Activated CD4-positive, alpha-beta T cell treated with anti-CD3 and anti-CD28 coated beads, Interleukin-2, amount 50 U/mL, for 24 hours (primary cell): ENCODE measurements at regions not wholly inside any gene's neighbourhood (a gene's known extent, or its start where the extent isn't known, plus 50 kb on each side); places are given as distances from the start of the nearest gene placed in this dataset.
"Not testable (repeated sequence)": the region's sequence is repeated elsewhere in the genome, so short reads cannot be mapped to it uniquely, and the experiment has no call there.

ENCODE experiments used
- DNase-seq, 2 donors: peaks; one replicate each; pipeline ENCODE4 v3.0.0-alpha.2; 2020; ENCODE audit warnings: low read depth in 1 of 2, low spot score in 1 of 2

DNA sequence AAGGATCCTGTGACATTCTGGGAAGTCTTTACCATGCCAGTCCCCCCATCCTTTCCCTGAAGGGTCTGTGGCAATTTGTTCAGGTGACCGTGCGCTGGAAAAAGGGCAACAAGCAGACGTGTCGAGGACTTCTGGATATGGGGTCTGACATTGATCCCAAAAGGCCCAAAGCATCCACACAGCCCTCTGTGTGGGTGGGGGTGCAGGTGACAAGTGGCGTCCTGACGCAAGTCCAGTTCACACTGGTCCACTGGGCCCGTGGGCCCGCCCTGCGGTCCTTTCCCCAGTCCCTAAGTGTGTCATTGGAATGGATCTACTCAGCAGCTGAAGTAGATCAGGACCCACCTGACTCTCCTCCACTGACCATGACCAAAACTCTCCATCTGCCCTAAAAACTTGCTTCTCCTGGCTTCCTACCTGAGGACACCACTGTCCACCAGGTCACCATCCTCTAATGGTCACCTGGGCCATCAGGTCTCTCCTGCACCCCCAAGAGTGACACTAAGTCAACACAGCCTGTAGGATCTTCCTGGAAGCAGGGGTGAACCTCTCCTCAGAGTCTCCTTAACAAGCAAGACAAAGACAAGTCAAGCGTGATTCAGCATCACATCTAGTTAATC lies 85.6 kb upstream of the SLC66A3 start:
- DNase-seq, result no peak

DNA sequence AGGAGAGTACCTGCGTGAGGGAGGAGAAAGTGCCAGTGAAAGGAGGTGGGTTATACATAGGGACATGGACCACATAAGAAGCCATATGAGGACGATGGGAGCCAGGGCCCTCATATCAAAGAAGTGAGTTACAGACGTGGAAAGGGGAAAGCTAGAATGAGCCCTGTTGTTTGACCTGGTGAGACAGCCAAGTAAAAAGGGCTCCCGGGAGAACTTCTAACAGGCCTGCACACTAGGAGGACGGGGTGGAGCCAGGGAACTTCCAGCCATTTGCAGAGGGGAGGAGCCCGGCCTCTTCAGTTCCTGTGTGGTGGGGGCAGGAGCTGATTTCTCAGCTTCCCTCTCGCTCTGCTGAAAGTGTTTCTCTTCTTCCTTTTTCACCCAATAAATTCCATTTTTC lies 84.1 kb upstream of the SLC66A3 start:
- no peak for DNase-seq

DNA sequence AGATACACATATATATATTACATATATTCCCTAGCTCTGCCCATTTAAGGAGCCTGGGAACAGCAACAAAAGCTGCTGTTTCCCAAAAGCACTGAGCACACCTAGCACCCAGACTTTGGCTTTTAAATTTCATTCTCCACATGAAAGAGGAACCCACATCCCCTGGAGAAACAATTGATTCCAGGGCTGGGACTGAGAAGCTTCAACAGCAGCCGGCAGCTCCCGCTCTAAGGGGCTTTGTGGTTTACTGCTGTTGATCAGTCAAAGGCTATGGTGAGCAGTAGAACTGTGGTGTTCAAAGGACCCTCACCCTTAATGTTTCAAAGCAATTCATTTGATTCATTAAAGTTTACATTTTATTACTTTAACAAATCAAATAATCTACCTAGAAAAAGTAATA lies 83.3 kb upstream of the SLC66A3 start:
- no peak for DNase-seq

DNA sequence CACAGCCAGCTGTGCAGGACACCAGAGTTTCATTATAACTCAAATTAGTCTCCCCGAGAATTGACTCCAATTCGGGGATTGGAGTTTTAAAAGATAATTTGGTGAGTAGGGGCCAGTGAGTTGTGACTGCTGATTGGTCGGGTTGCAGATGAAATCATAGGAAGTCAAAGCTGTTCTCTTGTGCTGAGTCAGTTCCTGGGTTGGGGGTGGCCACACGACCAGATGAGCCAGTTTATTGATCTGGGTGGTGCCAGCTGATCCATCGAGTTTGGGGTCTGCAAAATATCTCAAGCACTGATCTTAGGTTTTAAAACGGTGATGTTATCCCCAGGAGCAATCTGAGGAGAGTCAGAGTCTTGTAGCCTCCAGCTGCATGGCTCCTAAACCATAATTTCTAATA lies 82.7 kb upstream of the SLC66A3 start:
- DNase-seq, result no peak

DNA sequence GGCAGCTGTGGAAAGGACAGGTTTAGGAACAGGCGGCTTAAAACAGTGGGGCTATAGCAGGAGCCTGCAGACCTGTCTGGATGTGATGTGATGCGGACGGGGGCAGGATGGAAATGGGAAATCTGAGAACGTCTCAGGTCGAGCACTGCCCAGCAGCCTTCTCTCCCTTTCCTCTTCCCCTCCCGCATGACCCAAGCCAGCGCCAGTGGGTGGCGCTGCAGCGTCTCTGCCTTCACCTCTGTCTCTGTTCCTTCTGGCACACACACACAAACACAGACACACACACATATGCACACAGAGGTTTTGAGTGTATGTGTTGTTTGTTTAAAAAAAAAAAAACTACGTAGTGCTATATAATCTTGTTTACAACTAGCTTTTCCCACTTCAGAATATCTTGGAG lies 82.0 kb upstream of the SLC66A3 start:
- DNase-seq, result no peak

DNA sequence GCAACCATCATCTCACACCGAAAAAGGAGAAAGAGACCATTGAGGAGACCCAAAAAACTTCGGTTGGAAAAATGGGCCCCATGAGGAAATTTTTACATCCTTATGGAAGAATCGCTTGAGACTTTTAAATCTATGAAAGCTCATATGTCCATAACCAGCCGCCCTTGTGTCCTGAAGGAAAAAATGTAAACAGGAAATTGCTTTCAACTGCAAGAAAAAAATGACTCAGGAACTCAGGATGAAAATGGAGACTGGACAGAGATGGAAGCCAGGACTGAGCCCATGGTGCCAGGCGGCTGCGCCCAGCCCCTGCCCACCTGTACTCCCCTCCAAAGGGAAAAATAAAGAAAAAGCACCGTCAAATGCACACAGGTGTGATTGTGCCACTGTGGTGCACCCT lies 81.5 kb upstream of the SLC66A3 start:
- DNase-seq, result no peak

DNA sequence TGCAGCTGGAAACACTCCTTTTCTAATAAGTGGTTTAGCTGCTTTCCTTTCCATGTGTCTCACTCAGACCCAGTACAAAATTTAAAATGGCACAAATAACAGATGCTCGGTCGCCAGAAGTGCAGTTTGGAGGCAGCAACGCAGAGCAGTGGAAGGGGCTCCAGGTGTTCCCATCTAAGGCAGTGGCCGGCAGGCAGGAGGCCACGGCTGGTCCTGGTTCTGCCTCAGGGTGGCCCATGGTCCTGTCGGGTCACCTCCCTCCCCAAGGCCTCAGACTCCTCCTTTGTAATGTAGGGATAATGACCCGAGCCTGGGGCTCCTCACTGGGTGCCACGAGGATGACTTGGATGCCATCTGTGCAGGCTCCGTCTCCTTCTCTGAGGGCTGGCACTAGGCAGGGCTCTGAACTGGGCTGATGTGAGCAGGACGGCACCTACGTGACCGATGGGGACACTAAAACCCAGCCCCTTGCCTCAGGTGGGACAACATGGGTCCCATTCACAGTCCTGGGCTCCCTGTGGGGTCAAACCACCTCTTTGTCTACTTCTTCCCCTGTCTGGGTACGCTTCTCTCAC lies 80.9 kb upstream of the SLC66A3 start:
- no peak for DNase-seq

DNA sequence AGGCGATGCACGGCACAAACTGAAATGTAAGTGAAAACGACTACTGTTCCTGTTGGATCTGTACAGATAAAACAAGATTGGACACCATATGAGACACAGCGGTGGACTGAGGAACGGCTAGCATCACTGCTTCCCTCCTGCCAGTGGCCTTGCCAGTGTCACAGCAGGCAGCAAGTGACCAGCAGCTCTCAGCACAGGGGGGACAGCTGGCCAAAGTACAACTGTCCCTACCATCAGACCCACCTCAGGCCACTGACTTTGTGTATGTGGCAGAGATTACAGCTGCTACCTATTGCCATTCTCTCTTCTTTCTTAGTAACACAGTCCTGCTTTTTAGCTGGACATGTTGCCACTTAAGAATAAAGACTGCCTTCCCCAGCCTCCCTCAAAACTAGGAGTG lies 80.0 kb upstream of the SLC66A3 start:
- DNase-seq, result no peak

DNA sequence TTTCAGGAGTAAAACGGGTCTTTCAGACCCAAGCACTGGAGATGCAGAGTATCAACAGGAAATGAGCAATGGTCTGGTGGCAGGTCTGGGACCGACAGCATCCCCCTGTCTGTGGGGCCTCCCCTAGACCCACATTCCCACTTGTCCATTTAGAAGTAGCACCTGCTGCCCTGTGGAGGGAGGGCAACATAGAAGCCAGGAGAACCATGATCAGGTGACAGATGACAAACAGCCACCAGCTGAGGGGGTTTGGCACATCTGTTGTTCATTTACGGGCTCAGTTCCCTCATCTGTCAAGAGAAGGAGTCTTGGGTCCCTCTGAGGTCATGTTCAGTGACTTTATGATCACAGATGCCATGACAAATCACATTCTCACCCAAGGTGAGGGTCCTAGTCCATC lies 77.9 kb upstream of the SLC66A3 start:
- no peak for DNase-seq

DNA sequence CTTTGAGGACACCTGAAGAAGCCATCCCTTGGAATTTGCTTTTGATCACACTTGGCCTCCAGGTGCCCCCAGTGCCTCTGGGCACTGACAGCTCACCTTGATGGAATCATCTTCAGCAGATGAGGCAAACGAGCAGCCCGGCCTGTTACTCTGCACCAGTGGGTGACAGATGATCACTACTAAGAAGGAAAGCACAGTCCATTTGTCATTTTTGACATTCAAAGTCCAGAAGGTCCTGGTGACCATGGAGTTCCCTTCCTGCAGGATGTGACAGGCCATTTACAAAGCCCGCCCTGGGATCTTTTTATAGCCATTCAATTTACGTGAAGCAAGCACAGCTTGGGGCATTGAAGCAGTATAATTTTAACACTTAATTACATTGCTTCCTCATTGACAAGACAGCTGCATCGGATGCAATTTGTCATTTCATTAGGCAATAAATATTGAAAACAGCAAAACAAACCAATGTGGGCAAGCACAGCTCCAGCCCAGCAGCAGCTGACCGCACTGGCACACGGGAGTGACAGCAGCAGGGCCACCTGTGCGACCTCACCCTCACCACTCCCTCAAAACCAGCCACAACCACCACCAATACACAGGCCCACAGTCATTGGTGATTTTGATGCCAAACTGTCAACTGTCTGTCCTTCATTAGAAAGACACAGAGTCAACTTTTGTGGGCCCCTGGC lies 76.0 kb upstream of the SLC66A3 start:
- no peak for DNase-seq

DNA sequence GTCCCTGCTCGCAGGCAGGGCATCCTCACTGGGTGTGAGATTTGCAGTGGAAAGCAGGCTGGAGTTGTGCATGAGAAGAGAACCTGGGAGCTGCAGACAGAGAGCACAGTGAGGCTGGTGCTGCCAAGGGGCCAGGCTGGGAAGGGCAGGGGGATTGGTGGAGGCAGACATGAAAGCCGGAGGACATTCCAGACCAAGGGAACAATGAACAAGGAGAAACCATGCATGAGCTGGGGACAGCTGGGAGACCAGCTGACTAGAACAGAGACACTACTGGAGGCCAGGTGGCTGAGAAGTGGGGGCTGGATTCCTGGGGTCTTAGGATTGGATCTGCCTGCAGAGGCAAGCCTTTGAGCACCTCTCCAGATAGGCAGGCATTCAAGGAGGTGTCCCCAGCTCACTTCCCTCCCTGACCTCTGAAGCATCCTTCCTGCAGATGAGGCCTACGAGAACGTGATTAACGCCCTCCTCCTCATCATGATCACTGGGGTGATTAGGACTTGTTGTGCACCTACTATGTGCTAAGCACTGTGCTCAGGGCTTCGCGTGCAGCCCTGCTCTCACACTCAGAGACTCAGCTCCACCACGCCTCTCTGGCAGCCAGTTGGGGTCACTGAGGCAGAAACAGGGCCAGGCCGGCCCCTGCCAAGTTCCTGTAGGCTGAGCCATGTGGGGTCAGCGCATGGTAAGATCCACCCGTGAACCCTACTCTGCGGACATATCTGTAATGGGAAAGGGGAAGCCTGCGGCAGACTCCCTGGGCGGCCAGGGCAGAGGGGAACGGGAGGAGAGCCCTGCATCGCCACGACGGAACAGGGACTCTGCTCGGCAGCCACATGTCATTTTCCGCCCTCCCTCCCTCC lies 74.8 kb upstream of the SLC66A3 start:
- no peak for DNase-seq

DNA sequence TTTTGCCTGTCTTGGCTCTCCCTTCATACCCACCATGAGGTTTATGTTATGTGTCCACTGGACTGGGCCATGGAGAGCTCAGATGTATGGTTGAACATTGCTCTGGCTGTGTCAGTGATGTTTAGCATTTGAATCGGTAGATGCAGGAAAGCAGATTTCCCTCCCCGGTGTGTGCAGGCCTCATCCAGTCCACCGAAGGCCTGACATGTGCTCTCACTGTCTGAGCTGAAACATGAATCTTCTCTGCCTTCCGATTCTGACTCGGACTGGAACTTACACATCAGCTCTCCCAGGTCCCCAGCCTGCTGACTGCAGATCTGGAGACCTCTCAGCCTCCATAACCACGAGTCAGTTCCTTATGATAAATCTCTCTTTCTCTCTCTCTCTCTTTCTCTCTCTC lies 72.4 kb upstream of the SLC66A3 start:
- no peak for DNase-seq

DNA sequence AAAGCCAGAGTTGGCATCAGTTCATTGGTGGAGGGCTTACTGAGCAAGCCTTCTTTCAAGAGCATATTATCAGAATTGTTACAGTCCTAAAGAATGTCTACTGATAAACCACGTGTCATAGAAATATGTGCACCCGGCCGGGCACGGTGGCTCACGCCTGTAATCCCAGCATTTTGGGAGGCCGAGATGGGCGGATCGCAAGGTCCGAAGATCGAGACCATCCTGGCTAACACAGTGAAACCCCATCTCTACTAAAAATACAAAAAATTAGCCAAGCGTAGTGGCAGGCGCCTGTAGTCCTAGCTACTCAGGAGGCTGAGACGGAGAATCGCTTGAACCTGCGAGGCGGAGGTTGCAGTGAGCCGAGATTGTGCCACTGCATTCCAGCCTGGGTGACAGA lies 66.4 kb upstream of the SLC66A3 start:
- not testable (repeated sequence) for DNase-seq

DNA sequence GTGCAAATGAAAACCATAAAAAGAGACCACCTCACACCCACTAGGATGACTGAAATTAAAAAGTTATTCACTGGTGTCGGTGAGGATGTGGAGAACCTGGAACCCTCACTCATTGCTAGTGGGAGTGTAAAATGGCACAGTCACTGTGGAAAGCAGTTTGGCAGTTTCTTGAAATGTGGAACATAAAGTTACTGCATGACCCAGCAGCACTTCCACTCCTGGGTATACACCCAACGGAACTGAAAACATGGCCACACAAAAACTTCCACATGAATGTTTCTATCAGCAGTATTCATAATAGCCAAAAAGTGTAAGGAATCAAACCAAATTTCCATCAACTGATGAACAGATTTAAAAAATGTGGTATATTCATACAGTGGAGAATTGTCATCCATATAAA lies 65.1 kb upstream of the SLC66A3 start:
- no peak for DNase-seq

DNA sequence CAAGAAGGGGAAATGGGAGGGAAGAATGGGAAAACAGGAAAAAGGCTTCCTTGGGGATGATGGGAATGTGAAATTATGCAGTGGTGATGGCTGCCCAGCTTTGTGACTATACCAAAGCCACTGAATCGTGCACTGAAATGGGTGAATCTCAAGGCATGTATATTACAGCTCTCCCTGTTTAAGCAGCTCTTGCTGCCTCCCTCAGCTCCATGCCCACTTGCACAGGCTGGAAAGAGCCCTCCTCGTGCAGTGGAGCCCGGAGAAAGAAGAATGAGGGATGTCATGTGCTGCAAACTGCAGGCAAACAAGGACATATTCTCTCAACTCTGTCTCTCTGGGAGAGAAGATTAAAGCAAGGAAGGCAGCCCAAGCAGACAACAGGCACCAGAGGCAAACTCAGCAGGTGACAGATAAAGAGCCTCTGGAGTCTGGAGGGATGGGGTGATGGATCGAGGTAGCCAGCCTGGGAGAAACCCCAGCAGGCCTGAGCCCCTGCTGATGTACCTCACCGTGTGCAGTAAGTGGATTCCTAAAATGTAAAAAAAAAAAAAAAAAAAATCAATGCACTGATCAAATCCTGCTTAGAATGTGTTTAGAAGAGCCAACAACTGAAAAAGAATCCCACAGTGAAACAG lies 62.4 kb upstream of the SLC66A3 start:
- no peak for DNase-seq

DNA sequence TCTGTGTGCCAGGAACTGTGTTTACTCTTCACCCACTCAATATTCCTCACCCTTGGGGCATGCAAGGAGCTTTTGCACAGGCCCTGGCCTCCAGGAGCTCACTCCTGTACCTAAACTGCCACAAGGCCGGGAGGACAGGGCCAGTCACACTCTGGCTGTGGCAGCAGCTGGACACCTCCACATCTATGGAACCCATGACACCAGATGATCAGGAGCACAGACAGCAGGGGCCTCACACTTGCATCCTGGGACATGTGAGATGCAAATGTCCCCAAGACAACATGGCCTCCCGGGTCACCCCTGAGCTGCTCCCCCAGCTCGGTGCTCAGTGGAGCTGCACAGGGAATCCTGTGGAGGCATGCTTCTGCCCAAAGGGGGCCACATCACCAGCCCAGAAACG lies 61.8 kb upstream of the SLC66A3 start:
- DNase-seq, result no peak

DNA sequence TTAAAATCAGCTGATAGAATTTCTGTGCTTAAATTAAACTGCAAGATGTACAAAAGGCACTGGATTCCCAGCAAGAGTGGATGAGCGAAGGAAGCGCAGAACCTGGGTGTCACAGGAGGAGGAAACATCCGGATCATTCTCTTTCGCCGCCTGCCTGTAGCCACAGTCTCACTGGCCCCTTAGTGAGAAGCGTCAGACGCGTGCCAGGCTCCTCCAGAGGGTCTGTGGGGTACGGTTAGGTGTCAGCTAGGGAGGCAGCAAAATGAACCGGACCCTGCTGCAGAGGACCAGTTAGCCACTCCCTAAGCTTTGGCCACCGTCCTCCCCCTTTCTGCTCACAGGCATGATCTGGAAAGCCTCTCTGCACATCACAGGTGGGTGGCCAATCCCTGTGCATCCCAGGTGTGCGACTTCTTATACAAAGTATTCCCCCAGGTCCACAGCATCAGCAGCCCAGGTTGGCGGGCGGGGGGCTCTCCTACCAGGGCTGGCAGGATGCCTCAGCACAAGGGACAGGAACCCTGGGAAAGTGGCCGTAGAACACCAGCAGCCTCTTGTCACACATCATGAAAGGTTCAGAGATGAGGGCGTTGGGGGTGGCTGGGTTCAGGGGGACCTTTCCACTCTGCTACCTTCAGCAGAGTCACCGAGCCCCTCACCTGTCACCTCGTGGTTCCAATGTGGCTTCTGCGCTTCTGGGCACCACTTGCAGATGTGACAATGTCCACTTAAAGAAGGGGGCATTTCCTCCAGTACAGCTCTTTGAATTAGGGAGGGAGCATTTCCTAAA lies 61.1 kb upstream of the SLC66A3 start:
- DNase-seq, result no peak

DNA sequence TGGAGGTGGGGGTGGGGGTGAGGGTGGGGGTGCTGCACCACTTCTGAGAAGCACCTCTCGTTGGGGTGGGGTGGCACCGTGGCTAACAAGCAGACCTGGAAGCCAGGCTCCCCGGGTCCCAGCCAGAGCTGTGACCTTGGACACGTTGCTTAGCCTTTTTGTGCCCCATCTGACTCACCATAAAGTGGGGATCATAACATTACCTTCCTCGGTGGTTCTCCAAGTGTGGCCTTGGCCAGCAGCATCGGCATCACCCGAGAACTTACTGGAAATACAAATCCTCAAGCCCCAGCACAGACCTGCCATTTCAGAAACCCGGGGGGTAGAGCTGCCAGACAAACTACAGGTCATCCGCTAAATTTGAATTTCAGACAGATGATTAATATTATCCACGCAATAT lies 58.7 kb upstream of the SLC66A3 start:
- DNase-seq, result no peak

DNA sequence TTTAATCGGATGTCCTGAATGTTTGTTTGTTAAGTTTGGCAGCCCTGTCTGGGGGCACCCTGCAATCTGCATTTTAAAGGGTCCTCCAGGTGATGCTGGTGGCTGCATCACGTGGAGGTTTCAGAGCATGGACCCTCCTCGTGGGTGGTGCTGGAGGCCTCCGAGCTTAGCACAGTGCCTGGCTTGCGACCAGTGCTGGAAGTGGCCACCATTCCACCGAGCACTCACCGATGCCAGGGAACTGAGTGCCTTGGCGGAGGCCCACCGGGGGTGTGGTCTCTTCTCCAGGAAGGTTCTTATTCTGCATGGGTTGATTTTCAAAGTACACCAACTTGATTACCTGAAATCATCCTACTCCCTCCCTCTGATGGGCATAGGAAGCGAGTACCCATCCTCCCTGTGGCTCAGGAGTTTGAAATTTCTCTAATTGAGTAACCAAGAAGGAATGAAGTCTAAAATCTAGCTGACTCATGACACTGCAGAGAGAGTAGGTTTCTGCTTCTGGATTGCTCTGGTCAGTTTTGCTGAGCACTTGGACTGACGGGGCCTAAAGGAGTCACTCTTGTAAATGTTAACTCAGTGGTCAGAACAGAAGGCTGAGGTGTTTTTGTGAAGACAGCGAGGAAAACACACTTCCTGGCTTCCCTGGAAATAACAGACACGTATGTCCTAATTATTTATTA lies 58.1 kb upstream of the SLC66A3 start:
- no peak for DNase-seq

DNA sequence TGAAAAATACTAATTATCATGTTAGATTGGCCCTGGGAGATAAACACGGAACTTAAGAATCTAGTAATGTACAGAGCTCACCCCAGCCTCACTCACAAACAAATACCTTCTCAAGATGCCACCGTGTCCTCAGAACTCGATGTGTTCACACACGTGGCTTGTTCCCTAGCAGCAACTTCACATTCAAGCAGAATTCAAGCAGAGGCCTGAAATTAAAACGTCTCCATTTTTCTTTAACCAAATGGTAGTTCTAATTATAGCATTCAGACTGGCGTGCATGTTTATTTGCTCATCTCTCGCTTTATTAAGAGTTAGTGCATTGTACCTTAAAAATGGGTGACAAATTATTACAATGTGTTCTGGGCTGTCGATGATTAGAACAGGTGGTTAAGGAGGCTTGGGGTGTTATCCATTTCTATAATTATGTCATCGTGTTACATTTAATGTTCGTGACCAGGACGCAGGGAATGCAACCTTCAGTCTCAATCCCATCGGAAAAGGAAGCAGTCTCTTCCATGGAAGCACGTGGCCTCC lies 57.3 kb upstream of the SLC66A3 start:
- DNase-seq, result no peak
